MM.1S (cell line): ENCODE measurements at regions not wholly inside any gene's neighbourhood (a gene's known extent, or its start where the extent isn't known, plus 50 kb on each side); places are given as distances from the start of the nearest gene placed in this dataset.

Source experiments
- EZH2 ChIP-seq: fragments of 300-600 bp; sonication (generic); optimal IDR thresholded peaks from 2 replicates; pipeline ENCODE3; 2017; ENCODE audit warnings: low read depth, mild to moderate bottlenecking, antibody characterized with exemption, low read length, mixed read lengths
- EZH2phosphoT487 ChIP-seq: fragments of 300-600 bp; sonication (generic); IDR thresholded peaks from 2 replicates; pipeline ENCODE4 v1.6.1; 2018; ENCODE audit warnings: antibody characterized with exemption, low read length
- TF ChIP-seq, protein P1 (sequence below): fragments of 300-600 bp; sonication (generic); IDR thresholded peaks from 2 replicates; pipeline ENCODE4 v1.5.1; 2016; ENCODE audit warnings: antibody characterized with exemption, low read length, mixed read lengths

GRCh38 chr5:148882332-148882731 lies 55.9 kb downstream of the ADRB2 start:
- TF ChIP-seq, protein P1, sequence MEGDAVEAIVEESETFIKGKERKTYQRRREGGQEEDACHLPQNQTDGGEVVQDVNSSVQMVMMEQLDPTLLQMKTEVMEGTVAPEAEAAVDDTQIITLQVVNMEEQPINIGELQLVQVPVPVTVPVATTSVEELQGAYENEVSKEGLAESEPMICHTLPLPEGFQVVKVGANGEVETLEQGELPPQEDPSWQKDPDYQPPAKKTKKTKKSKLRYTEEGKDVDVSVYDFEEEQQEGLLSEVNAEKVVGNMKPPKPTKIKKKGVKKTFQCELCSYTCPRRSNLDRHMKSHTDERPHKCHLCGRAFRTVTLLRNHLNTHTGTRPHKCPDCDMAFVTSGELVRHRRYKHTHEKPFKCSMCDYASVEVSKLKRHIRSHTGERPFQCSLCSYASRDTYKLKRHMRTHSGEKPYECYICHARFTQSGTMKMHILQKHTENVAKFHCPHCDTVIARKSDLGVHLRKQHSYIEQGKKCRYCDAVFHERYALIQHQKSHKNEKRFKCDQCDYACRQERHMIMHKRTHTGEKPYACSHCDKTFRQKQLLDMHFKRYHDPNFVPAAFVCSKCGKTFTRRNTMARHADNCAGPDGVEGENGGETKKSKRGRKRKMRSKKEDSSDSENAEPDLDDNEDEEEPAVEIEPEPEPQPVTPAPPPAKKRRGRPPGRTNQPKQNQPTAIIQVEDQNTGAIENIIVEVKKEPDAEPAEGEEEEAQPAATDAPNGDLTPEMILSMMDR: no peak
- TF ChIP-seq EZH2: no peak
- no peak for TF ChIP-seq EZH2phosphoT487
